Head of caudate nucleus (tissue), 42 donors: ENCODE measurements at regions not wholly inside any gene's neighbourhood (a gene's known extent, or its start where the extent isn't known, plus 50 kb on each side); places are given as distances from the start of the nearest gene placed in this dataset.

Source experiments
- DNase-seq, 42 donors: peaks; one replicate each; pipeline versions ENCODE4 v3.0.0 to v3.0.0-alpha.2; 2020 to 2021; ENCODE audit warnings: mixed read lengths in 7 of 42
- intact Hi-C: fragments of 100-400 bp; cut with DNase I; formaldehyde crosslinking; loops from one replicate; pipeline ENCODE4 v1.15.0; 2022

- no peak for DNase-seq
- intact Hi-C loops = no loop called here
Observed at GRCh38 chr5:104751969-104752368, 1189.4 kb upstream of the NUDT12 start.

GRCh38 chr5:104739905-104740304, 1177.3 kb upstream of the NUDT12 start:
- no peak for DNase-seq
- intact Hi-C loops = no loop called here

- no peak for DNase-seq
- intact Hi-C loops = no loop called here
Observed at GRCh38 chr5:104739503-104739902, 1176.9 kb upstream of the NUDT12 start.

GRCh38 chr5:104736073-104736472, 1173.5 kb upstream of the NUDT12 start:
- intact Hi-C loops = no loop called here
- DNase-seq = no peak

GRCh38 chr5:104734046-104734445, 1171.5 kb upstream of the NUDT12 start:
- no peak for DNase-seq
- intact Hi-C loops = no loop called here

- intact Hi-C loops = no loop called here
- no peak for DNase-seq
Observed at GRCh38 chr5:104733063-104733669, 1170.6 kb upstream of the NUDT12 start.

GRCh38 chr5:104731331-104731730, 1168.7 kb upstream of the NUDT12 start:
- no peak for DNase-seq

GRCh38 chr5:104708027-104708426, 1145.4 kb upstream of the NUDT12 start:
- DNase-seq = no peak

More at GRCh38 chr5:104731331-104731730, 1168.7 kb upstream of the NUDT12 start:
- intact Hi-C loops = no loop called here

GRCh38 chr5:104706600-104706999, 1144.0 kb upstream of the NUDT12 start:
- intact Hi-C loops = no loop called here
- no peak for DNase-seq

More at GRCh38 chr5:104708027-104708426, 1145.4 kb upstream of the NUDT12 start:
- intact Hi-C loops = no loop called here

GRCh38 chr5:104702212-104702611, 1139.6 kb upstream of the NUDT12 start:
- intact Hi-C loops = no loop called here
- DNase-seq = no peak

- DNase-seq = no peak
- intact Hi-C loops = no loop called here
Observed at GRCh38 chr5:104699438-104699837, 1136.8 kb upstream of the NUDT12 start.

GRCh38 chr5:104661256-104661655, 1098.7 kb upstream of the NUDT12 start:
- intact Hi-C loops = no loop called here
- no peak for DNase-seq

GRCh38 chr5:104659497-104659896, 1096.9 kb upstream of the NUDT12 start:
- no peak for DNase-seq

GRCh38 chr5:104652271-104652861, 1089.8 kb upstream of the NUDT12 start:
- intact Hi-C loops = no loop called here
- no peak for DNase-seq

More at GRCh38 chr5:104659497-104659896, 1096.9 kb upstream of the NUDT12 start:
- intact Hi-C loops = no loop called here

GRCh38 chr5:104650313-104651055, 1087.9 kb upstream of the NUDT12 start:
- no peak for DNase-seq
- intact Hi-C loops = no loop called here

GRCh38 chr5:104646416-104646815, 1083.8 kb upstream of the NUDT12 start:
- intact Hi-C loops = no loop called here
- DNase-seq = no peak

GRCh38 chr5:104643320-104643719, 1080.7 kb upstream of the NUDT12 start:
- DNase-seq = no peak

GRCh38 chr5:104635227-104635626, 1072.6 kb upstream of the NUDT12 start:
- no peak for DNase-seq
- intact Hi-C loops = no loop called here

More at GRCh38 chr5:104643320-104643719, 1080.7 kb upstream of the NUDT12 start:
- intact Hi-C loops = no loop called here

- intact Hi-C loops = no loop called here
Observed at GRCh38 chr5:104628911-104629310, 1066.3 kb upstream of the NUDT12 start.

GRCh38 chr5:104626122-104626521, 1063.5 kb upstream of the NUDT12 start:
- intact Hi-C loops = no loop called here
- DNase-seq = no peak

More at GRCh38 chr5:104628911-104629310, 1066.3 kb upstream of the NUDT12 start:
- DNase-seq = no peak
